ENCODE measurements at regions not wholly inside any gene's neighbourhood (a gene's known extent, or its start where the extent isn't known, plus 50 kb on each side); places are given as distances from the start of the nearest gene placed in this dataset.
A peak's percentile ranks its signal among the peaks of the same experiment; 100 is the strongest.

DNA sequence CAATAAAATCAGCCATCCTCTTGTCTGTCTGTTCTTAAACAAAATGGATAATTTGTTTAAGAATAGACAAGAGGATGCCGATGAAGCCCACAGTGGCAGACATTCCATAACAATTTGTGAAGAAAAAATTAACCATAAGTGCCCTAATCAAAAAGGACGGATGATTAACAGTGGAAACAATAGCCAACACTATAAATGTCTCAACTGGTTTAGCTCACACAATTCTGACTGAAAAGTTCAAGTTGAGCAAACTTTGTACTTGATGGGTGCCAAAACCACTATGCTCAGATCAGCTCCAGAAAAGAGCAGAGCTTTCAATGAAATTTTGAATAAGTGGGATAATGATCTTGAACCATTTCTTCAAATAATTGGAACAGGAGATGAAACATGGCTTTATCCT, 202.2 kb upstream of the OR4E1 start:
- TF ChIP-seq, protein P1, sequence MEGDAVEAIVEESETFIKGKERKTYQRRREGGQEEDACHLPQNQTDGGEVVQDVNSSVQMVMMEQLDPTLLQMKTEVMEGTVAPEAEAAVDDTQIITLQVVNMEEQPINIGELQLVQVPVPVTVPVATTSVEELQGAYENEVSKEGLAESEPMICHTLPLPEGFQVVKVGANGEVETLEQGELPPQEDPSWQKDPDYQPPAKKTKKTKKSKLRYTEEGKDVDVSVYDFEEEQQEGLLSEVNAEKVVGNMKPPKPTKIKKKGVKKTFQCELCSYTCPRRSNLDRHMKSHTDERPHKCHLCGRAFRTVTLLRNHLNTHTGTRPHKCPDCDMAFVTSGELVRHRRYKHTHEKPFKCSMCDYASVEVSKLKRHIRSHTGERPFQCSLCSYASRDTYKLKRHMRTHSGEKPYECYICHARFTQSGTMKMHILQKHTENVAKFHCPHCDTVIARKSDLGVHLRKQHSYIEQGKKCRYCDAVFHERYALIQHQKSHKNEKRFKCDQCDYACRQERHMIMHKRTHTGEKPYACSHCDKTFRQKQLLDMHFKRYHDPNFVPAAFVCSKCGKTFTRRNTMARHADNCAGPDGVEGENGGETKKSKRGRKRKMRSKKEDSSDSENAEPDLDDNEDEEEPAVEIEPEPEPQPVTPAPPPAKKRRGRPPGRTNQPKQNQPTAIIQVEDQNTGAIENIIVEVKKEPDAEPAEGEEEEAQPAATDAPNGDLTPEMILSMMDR (IDR thresholded peaks at IDR 0.05; ENCODE audit: insufficient read depth, missing control alignments), result no peak
- DNase-seq (ENCODE audit: insufficient read length, low spot score) (no peak), FAIRE-seq (no peak)

DNA sequence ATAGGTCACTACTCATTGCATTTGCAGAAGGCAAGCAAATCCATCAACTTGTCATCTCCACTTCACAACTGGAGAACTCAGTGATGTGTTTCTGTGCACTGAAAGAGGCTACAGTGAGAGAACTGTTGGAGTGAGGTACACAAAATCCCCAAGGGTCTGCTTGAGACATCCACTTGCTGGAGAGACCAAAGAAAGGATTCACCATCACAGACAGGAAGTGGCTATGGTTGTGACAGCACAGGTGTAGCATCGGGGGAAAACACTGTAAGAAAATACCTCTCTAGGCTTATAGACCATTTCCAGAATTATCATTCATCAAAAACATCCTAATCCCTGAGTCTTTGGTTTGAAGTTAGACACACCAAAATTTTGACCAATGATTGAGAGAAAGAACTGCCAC, 201.3 kb upstream of the OR4E1 start:
- DNase-seq (ENCODE audit: insufficient read length, low spot score) (no peak), FAIRE-seq (no peak)
- TF ChIP-seq, protein P1 (IDR thresholded peaks at IDR 0.05; ENCODE audit: insufficient read depth, missing control alignments), result no peak

DNA sequence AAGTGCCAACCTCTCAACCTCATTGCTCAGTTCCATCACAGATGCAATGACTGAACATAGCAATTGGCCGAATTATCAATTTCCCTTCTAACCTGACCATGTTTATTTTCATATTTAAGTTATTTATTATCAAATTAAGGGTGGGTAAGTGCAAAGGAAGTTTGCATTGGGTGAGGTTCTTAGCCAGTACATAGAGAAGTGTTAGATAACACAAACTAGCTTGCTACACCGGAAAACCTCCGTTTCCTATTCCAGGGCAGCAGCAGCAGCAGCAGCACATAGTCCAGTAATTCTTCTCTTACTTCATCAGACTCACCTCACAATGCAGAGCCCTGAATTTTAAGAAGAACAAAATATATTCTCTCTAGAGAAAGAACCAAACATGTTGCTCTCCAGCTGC, 200.5 kb upstream of the OR4E1 start:
- FAIRE-seq, result no peak
- no peak for DNase-seq (ENCODE audit: insufficient read length, low spot score)
- TF ChIP-seq, protein P1 (IDR thresholded peaks at IDR 0.05; ENCODE audit: insufficient read depth, missing control alignments), result no peak

GRCh38 chr14:21868442-21869046, 194.9 kb upstream of the OR4E1 start:
- DNase-seq (ENCODE audit: insufficient read length, low spot score) (no peak), FAIRE-seq (no peak)
- TF ChIP-seq, protein P1 (IDR thresholded peaks at IDR 0.05; ENCODE audit: insufficient read depth, missing control alignments), result peak; percentile 79

DNA sequence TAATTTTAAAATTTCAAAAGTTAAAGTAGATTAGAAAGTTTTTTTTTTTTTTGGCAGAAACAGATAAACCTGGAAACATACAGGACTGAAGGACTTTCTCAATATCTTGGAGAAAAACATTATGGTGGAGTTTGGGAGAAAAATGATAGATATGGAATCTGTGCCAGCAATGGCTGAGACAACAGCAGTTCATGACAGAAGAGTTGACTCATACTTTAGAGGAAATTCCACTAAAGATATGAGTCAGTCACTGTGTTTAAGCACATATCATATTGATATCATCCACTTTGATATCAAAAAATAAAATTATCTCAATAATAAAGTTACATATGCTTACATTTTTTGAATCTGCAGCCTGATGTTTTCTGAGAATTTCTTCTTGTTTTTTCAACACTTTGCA, 193.9 kb upstream of the OR4E1 start:
- no peak for DNase-seq (ENCODE audit: insufficient read length, low spot score)
- no peak for FAIRE-seq
- TF ChIP-seq, protein P1 (IDR thresholded peaks at IDR 0.05; ENCODE audit: insufficient read depth, missing control alignments), result no peak

GRCh38 chr14:21866479-21866878, 192.9 kb upstream of the OR4E1 start:
- TF ChIP-seq, protein P1 (IDR thresholded peaks at IDR 0.05; ENCODE audit: insufficient read depth, missing control alignments), result no peak
- FAIRE-seq, result no peak
- no peak for DNase-seq (ENCODE audit: insufficient read length, low spot score)

DNA sequence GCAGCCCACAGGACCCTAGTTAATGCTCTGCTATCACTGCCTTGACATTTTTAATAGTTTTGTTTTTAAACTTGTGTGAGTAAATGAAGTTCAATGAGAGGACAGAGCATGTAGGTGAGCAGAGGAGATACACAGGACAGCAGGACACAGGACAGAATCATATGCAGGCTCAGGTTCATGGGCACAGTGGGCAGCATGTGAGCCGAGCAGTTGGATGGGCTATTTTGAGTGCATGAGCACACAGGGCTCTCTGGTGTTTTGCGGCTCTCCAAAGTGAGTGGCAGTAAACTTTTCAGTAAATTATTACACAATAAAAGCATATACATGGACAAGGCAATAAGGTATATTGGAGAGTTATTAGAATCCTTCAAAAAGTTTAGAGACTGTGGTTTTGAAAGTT, 189.7 kb upstream of the OR4E1 start:
- TF ChIP-seq, protein P1 (IDR thresholded peaks at IDR 0.05; ENCODE audit: insufficient read depth, missing control alignments), result no peak
- DNase-seq (ENCODE audit: insufficient read length, low spot score) (no peak), FAIRE-seq (no peak)

Data from D721Med (cell line).